Umbilical cord (tissue), 1 donor: ENCODE measurements at regions not wholly inside any gene's neighbourhood (a gene's known extent, or its start where the extent isn't known, plus 50 kb on each side); places are given as distances from the start of the nearest gene placed in this dataset.
"Not testable (repeated sequence)": the region's sequence is repeated elsewhere in the genome, so short reads cannot be mapped to it uniquely, and the experiment has no call there.

Experiments used
- DNase-seq: peaks from one replicate; pipeline ENCODE4 v3.0.0-alpha.2; 2015; ENCODE audit warnings: low spot score

DNA sequence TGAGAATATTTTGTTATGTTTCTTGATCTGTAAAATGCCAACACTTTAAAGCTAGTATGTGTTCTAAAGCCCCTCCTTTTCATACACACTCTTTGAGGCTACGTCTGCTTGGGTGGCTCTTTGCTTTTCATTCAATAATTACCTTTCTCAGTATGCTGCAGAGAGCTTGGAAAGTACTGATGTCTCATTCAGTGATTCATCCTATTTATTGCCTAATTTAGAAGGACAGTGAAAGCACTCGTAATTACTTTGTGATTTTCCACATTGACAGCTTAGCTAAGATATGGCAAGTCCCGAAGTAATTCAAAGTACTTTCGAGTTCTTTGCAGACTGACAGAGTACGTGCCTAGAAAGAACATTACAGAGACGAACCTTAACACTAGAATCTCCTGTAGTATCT lies 57.2 kb downstream of the BMP15 start:
- no peak for DNase-seq

DNA sequence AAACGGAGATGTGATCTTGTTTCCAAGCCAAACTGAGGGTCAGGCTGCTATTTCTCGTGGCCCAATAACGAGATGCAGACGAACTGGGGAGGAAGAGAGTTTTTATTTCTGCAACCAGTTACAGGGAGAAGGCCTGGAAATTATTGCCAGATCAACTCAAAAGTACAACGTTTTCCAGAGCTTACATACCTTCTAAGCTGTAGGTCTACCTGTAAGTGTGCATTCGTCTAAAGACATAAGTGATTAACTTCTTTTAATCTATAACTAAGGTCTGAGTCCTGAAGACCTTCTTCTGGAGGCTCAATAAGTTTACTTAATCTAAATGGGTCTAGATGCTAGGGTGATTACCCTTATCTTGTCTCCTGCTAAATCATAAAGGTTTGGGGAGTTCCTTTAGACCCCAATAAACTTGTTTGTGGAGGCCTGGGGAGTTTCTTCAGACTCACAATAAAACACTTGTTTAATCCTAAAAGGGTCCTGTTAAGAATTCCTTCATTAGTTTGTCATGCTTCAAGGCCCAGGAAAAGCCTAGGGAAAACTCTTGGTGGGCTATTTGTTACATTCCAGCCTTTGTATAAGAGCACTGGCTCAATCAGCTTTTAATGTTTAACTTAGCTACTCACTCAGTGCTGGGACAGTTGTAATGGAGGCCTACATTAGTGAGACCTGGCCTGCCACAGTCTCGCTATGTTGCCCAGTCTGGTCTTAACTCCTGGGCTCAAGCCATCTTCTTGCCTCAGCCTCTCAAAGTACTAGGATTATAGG lies 58.5 kb downstream of the BMP15 start:
- DNase-seq = not testable (repeated sequence)

DNA sequence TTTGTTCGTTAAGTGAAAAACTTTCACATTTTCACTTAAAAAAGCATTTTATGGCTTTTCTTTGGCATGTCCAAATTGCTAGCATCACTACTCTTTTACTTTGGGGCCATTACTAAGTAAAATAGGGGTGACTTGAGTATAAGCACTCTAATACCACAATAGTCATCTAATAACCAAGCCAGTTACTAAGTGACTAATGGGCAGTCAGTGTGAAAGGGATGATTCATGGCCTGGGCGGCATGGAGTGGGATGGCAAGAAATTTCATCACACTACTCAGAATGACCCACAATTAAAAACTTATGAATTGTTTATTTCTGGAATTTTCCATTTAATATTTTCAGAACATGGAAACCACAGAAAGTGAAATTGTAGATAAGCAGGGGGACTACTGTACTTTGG lies 60.9 kb downstream of the BMP15 start:
- no peak for DNase-seq

DNA sequence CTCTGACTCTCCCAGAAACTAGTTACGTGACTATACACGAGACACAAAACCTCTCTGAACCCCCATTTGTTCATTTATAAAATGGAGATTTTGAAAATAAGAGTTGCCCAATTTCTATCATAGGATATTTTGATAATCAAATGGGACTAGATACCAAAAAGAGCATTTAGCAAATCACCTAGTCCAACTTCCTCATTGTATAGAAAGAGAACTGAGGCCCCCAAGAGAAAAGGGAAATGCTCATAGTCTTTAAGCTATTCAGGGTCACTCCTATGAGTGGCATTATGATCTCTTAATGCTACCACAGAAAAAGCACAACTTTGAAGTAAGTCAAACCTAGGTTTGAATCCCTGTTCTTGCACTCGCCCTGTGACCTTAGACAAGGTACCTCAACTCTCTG lies 62.7 kb downstream of the BMP15 start:
- DNase-seq = no peak

DNA sequence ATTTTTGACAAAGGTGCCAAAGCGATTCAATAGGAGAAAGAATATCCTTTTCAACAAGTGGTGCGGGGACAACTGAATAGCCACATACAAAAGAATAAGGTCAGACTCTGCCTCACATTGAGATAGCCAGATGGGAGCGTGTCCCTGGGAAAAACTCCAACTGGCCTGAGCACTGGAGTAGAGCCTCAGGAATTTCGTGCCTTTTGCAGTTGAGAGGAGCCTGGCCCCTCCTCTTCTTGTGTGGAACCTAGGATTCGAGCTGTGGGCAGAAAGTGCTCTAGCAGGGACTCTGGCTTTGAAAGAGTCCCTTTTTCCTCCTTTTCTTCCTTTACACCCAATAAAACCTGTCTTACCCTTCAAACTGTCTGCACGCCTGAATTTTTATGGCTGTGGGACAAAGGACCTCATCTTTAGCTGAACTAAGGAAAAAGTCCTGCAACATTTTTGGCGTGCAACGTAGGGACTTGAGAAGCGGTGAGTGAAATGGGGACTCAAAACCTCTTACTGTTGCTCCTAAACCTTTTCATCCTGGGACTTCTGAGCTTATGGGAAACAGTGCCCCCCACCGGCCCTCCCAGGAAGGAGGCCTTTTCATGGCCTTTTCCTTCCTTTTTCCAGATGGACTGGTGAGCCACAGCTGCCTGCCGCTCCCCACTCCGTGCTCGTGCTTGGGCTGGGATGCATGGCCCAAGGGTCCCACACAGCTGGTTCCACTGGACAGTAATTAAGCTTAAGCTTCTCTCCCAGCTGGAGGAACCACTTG lies 68.6 kb downstream of the BMP15 start:
- no peak for DNase-seq

DNA sequence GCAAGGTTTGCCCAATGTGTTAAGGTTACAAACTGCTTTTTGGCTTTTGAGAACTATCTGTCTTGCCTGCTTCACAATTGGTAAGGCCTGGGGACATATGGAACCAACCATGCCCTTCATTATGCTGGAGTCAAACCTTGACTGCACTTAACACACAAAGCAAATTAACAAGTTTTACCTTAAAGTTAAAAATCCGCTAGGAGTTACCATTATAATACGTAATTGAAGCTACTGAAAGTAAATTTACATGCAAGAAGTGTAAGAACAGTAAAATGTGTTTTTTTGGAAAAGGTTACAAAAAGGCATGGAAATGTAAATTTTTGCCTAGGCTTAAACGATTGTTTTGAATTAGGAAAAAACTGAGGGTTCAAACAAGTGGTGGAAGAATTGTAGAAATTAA lies 69.7 kb downstream of the BMP15 start:
- DNase-seq = no peak

DNA sequence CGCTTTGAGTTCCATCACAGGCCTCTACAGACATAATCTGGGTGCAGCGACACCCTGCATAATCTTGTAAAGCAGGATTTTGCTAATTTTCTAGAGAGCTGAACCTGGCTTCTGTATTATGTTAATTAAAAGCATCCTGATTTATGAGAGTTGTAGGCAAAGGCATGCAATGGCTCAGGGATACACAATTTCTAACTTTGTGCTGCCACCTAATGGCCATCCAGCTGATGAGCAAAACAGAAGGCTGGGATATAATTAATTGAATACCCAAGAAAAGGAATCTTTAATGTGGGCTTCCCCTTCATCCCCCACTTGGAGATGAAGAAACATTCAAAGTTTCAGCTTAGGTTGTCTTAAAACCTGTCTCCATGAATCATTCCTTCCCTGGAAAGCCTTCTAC lies 78.1 kb downstream of the BMP15 start:
- peak; percentile 31 for DNase-seq

DNA sequence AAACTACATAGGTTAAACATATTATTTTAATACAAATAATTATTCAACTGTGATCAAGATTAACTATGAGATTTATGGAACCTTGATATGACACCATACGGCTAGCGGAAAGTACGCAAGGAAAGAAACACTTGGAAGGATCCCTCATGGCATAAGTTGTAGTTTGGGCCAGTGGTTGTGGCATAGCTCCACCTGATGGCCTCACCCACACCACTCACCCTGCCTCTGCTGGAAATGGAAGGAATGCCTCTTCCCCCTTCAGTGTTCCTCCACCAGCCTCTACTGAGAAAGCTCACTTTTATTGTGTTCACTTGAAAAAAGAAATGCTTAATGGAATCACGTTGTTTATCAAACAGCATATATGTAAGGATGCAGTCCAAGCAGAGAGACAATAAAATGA lies 86.4 kb downstream of the BMP15 start:
- no peak for DNase-seq

DNA sequence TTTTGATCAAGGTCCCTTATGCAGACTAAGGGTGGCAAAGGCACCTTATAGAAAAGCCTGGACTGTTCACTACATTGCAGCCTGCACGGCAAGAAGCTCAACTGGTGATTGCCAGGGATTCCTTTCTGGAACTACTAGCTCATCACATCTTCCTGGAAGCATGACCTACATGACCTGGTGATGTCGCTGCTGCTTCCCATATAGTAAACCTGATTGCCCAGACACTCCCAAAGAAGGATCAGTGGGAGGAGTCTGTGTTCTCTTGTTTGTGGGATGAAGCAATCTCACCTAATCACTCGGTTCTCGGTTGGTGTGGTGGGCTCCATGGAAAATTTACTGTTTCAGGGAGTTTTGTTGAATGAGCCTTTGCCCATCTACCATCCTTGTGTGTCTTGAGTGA lies 89.8 kb downstream of the BMP15 start:
- DNase-seq = not testable (repeated sequence)

DNA sequence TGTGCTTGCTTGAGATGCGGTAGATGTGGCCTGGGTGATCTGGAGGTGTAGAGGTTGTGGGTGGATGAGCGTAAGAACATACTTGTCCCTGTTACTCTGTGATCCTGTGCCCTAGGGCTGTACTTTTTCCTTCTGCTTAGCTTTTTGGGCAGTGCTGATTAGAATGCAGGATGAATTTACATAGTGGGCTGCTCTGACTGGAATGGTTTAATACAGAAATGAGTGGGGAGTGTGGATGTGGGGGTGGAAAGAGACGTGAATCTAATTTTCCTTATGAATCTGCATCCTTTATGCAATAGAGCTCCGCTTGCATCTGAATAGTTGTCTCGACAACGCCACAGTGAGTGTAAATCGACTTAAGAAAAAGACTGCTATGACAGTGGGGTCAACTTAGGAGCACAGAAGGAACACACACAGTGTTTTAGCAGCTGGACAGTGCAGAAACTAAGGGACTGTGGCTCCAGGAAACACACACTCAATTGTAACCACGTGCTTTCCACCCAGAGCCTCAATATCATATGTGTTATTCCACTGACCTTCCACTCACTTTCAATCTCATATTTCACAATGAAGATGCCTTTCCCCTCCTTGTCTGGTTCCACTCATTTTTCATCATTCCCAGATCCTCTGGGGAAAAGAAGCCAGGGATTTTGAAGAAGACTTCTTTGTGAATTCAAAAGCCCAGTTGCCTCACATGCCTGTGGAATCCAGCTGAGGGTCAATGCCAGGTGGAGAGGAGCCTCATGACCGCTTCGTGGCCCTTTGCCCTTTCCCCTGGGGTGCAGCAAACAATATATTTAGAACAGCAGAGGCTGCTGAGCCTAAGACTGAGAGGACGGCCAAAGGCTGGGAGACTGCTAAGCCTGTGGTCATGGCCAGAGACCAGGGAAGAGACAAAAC lies 91.4 kb downstream of the BMP15 start:
- not testable (repeated sequence) for DNase-seq

DNA sequence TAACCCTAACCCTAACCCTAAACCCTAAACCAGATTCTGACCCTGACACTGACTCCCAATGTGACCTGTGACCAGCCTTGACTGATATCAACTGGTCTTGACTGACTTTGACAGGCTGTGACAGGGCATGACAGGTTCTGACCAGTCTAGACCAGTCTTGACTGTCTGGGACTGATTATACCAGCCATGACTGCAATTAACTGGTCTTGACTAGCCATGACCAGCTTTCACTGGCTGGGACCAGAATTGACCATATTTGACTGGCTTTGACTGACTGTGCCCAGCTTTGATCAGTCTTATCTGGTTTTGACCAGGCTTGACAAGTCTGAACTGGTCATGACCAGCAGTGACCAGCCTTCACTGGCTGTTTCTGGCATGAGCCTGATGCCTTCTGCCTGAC lies 95.5 kb downstream of the BMP15 start:
- DNase-seq = no peak

DNA sequence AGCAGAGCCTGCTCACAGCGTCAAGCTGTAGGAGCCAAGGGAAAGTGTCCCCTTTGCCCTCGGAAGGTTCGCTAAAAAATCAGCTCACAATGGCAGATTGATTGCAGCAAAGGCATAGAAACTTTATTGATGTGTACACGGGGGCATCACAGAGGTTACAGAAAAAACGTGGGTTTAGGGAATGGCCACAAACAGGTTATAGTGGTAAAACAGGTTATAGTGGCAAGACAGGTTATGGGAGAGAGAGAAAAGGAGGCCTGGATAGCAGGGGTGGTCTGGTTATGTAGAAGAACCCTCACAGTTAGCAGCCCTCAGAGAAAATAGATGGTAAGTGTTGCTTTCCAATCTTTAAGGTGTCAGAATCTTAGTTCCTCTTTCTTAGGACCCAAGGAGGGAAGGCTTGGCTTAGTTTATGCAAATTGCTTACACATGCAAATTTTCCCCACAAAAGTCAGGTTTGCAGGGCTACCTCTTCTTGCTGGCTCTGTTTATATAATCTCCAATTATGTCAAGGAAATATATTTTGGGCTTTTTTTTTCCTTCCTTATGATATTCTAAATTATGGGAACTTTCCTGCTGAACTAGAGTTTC lies 113.7 kb downstream of the BMP15 start:
- DNase-seq = no peak

DNA sequence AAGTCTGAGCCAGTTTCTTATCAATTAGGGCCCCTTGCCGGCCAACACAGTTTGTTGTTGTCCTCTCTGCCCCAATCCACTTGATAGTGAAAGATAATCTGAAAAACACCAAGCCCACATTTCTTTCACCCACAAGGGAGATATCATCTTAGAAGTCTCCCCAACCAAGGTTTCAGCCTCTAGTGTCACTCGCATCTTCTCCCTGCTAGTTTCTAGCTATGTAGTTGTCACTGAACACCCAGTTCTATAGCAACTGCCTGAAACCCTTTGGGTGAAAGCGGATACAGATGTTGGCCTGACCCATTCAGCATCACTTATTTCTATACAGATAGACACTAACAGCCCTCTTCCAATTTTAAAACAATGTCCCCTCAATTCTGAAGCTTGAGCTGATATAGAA lies 116.3 kb downstream of the BMP15 start:
- no peak for DNase-seq

DNA sequence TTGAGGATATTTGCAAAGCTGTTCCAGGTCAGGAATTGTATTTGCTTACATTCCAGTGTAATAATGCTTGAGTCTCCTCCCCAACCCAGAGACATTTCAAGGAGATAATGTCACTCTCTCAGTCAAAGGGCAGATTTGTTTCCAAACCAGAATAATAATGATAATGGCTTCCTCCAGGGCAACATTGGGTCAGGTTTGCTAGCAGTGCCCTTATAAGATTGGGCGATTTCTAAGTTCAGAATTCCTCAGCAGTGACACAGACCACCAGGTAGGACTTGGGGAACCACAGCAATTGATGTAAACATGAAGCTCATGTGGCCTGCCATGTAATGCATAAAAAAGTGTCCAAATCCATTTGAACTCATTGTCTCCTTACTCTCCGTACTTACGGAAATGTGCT lies 125.2 kb downstream of the BMP15 start:
- DNase-seq = no peak

DNA sequence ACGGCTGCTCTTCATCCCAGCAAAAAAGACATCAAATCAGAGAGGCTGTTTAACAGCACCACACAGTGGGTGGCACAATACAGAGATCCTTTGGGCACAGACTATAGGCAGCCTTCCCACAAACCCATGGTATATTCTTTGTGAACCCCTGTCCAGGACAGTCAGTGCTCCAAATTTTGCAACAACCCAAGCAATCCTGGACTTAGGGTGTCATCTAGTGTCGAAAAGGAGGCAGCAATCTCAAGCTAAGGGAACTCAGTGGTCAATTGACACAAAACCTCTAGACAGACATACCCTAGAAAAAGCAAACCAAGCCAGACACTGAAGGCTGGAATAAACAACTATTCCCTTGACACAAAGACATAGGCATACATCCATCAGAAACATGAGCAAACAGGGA lies 137.4 kb downstream of the BMP15 start:
- DNase-seq = no peak

DNA sequence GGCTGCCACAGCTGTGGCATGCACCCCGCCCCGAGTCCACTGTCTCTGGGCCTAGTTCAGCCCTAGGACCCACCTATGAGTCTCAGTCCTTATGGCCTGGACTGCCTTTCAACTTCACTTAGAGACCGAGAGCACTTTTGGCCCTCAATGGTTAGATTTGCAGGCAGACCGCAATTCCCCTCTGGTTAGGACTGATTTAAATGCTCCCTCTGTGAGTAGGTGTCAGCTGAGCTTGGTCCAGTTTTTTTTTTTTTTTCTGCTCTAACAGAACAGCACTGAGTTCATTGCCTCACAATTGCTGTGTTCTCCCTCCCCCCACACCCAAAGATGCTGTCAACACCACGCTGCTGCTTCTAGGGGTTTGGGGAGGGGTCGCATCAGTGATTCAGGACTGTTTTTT lies 143.2 kb downstream of the BMP15 start:
- DNase-seq = no peak

DNA sequence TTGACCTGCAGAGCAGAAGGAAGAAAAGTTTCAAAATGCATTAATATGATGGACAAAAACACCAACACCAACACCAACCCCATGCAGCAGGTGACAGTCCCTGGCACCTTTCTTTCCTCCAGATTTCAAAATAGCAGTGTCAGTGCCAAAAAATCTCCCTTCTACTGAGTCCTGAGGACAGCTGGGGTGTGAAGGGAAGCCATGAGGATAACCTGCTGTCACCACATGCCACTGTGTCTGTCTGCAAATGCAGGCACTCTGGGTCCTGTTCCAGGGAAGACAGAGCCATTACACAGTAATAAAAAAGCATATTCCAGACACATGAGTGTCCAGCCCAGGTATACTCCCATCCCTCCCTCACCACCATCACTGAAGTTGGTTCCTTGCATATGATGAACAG lies 187.5 kb downstream of the BMP15 start:
- no peak for DNase-seq

DNA sequence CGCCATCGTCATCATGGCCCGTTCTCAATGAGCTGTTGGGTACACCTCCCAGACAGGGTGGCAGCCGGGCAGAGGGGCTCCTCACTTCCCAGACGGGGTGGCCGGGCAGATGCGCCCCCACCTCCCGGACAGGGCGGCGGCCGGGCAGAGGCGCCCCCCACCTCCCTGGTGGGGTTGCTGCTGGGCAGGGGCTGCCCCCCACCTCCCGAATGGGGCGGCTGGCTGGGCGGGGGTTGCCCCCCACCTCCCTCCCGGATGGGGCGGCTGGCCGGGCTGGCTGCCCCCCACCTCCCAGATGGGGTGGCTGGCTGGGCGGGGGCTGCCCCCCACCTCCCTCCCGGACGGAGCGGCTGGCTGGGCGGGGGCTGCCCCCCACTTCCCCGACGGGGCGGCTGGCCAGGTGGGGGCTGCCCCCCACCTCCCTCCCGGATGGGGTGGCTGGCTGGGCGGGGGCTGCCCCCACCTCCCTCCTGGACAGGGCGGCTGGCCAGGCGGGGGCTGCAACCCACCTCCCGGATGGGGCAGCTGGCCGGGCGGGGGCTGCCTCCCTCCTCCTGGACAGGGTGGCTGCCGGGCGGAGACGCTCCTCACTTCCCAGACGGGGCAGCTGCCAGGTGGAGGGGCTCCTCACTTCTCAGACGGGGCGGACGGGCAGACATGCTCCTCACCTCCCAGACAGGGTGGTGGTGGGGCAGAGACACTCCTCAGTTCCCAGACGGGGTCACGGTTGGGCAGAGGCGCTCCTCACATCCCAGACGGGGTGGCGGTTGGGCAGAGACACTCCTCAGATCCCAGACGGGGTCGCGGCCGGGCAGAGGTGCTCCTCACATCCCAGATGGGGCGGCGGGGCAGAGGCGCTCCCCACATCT lies 208.8 kb downstream of the BMP15 start:
- DNase-seq = not testable (repeated sequence)

DNA sequence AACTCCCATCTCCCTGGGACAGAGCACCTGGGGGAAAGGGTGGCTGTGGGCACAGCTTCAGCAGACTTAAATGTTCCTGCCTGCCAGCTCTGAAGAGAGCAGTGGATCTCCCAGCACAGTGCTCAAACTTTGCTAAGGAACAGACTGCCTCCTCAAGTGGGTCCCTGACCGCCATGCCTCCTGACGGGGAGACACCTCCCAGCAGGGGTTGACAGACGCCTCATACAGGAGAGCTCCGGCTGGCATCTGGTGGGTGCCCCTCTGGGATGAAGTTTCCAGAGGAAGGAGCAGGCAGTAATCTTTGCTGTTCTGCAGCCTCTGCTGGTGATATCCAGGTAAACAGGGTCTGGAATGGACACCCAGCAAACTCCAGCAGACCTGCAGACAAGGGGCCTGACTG lies 206.9 kb upstream of the NUDT10 start:
- DNase-seq = not testable (repeated sequence)

DNA sequence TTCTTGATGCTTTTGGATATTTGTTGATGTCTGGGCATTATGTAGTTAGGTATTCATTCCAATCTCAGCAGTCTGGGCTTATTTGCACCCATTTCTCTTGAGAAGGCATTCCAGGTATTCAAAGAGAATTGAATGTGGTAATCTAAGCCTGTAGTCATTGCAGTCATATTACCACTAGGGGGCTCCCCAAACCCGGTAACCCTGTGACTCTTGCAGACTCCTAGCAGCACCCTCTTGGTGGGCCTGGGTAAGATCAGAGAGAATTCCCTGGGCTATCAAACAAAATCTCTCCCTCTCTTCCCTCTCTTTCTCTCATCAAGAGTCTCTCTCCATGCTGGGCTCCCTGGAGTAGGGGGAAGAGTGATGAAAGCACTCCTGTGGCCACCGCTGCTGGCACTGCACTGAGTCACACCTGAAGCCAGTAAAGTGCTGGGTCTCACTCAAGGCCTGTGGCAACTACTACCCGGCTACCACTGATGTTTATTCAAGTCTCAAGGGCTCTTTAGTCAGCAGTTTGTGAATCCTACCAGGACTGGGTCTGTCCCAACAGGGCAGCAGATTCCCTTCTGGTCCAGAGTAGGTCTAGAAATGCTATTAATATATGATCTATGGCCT lies 187.7 kb upstream of the NUDT10 start:
- DNase-seq = peak; percentile 20
